Neuron (in vitro differentiated cells): ENCODE measurements at regions not wholly inside any gene's neighbourhood (a gene's known extent, or its start where the extent isn't known, plus 50 kb on each side); places are given as distances from the start of the nearest gene placed in this dataset.
"Not testable (repeated sequence)": the region's sequence is repeated elsewhere in the genome, so short reads cannot be mapped to it uniquely, and the experiment has no call there.

Source experiments
- H2AFZ ChIP-seq: one replicate; pipeline ENCODE4 v1.6.1; 2013; ENCODE audit warnings: low read depth, mild to moderate bottlenecking, inconsistent platforms, low read length, moderate library complexity
- H3K27me3 ChIP-seq: one replicate; pipeline ENCODE4 v1.6.1; 2013; ENCODE audit warnings: low read length; ENCODE audit not compliant: insufficient read depth
- H3K36me3 ChIP-seq: one replicate; pipeline ENCODE4 v1.6.1; 2013; ENCODE audit warnings: low read length; ENCODE audit not compliant: insufficient read depth
- H3K4me1 ChIP-seq: one replicate; pipeline ENCODE4 v1.6.1; 2013; ENCODE audit warnings: low read length; ENCODE audit not compliant: insufficient read depth
- H3K4me3 ChIP-seq: 2 replicates; pipeline ENCODE4 v1.5.1; 2013; ENCODE audit warnings: mild to moderate bottlenecking, low read length, moderate library complexity
- H3K9me3 ChIP-seq: one replicate; pipeline ENCODE4 v1.6.1; 2013; ENCODE audit warnings: low read length

DNA sequence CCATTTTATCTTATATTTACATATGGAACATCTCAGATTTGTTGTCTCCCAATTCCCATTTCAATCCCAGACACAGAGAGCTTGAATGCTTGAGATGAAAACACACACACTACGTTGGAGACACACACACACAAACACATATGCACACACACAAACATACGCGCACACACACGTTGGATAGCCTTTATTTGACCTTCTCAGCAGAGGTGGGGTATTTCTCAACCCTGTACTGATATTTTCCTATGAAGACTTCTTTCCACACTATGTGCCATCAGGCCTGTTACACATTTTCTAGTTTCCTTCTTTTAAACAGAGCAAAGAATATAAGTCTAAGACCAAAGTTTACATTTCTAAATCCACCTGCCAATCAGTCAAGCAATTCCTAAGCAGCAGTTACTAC is 291.0 kb downstream of the TAF11L14 start:
- Histone ChIP-seq H3K4me1 (no peaks in the 10 kb centered on the region), H3K4me3 (no peak overlapping the region), H2AFZ (no peak overlapping the region), H3K27me3 (no peaks in the 10 kb centered on the region), H3K36me3 (no peaks in the 10 kb centered on the region), H3K9me3 (no peaks in the 10 kb centered on the region)

DNA sequence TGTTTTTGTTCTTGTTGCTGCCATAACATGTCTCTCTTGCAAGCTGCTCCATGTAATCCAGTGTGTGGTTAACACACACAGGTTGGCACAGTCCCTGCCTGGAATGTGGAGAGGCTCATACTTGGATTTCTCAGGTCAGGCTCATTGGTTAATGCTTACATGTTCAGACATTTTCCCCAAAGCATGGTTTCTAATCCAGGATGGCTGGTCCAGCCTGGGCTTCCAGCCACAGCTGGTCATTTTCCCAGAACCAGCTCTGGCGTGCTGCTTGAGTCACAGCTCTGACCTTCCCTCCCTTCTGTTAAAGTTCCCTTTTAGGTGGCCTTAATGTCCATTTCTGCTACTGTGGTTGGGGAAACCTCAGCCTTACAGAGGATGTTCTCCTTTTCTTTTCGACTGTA is 294.3 kb downstream of the TAF11L14 start:
- no peaks in the 10 kb centered on the region for H3K36me3 ChIP-seq
- no peak overlapping the region for H2AFZ ChIP-seq
- H3K27me3 ChIP-seq, result no peaks in the 10 kb centered on the region
- no peak overlapping the region for H3K4me3 ChIP-seq
- no peaks in the 10 kb centered on the region for H3K4me1 ChIP-seq
- peaks cover 2% of the 10 kb centered on the region for H3K9me3 ChIP-seq

DNA sequence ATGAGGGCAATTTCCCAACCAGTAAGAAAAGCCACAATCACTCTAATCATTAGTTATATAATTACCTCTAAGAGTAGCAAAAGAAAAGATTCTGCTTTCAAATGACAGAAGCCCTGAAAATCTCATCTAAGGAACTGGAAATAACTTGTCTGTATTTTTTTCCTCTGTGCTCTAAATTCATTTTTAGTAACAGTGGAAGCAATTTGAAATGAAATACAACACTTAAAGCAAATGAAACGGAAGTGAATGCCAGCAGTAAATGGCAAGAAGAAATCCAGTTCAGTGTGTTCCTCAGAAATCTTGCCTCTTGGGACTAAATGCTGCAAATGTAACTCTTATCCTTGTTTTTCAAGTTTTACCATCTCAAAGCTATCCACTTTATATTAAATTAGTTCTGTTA is 294.9 kb downstream of the TAF11L14 start:
- Histone ChIP-seq H3K36me3 (no peaks in the 10 kb centered on the region), H3K9me3 (peaks cover 2% of the 10 kb centered on the region), H3K4me3 (no peak overlapping the region), H2AFZ (no peak overlapping the region), H3K27me3 (no peaks in the 10 kb centered on the region), H3K4me1 (no peaks in the 10 kb centered on the region)

DNA sequence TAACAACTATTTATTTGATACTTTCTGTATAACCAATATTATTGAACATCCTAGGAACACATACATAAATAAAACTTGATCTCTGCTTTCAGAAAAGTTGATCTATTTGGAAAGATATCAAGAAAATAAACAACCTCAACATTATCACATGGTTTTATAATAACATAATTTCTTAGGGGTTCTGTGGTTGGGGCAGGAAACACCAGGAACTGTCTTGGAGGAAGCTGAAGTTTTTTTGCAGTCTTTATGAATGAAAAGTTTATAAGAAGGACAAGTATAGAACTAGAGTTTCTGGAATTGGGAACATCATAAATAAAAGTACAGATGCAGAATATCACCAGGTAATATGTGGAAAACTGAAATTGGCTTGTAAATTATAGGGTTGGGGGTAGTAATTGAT is 296.1 kb downstream of the TAF11L14 start:
- H3K9me3 ChIP-seq, result peaks cover 2% of the 10 kb centered on the region

DNA sequence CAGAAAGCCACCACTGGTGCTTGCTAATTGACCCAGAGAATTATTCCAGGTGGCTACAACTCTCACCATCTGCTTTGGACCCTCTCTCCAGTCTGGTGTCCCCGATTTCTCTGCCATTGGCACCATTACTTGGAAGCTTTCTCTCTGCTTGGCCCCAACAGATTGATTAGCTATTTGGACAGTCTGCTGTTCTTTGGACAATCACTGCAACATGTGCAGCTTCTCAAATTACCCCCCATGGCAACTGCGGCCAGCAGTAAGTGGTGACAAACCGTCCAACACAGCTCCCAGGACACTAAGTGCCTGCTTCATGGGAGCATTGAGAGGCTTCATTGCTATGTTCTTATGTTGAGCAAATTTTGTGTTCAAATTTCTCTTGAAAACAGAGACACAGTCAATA is 309.8 kb downstream of the TAF11L14 start:
- Histone ChIP-seq H3K36me3 (no peaks in the 10 kb centered on the region), H2AFZ (no peak overlapping the region), H3K27me3 (no peaks in the 10 kb centered on the region), H3K9me3 (no peaks in the 10 kb centered on the region), H3K4me1 (no peaks in the 10 kb centered on the region), H3K4me3 (no peak overlapping the region)

More for the DNA sequence above, 296.1 kb downstream of the TAF11L14 start:
- Histone ChIP-seq H3K27me3 (no peaks in the 10 kb centered on the region), H2AFZ (no peak overlapping the region), H3K36me3 (no peaks in the 10 kb centered on the region), H3K4me3 (no peak overlapping the region), H3K4me1 (no peaks in the 10 kb centered on the region)

DNA sequence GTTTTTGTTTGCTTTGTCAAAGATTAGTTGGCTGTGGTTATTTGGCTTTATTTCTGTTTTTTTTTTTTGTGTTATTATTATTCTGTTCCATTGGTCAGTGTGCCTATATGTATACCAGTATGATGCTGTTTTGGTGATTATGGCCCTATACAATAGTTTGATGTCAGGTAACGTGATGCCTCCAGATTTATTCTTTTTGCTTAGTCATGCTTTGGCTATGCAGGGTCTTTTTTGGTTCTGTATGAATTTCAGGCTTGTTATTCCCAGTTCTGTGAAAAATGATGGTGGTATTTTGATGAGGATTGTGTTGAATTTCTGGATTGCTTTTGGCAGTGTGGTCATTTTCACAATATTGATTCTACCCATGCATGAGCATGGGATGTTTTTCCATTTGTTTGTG is 312.8 kb downstream of the TAF11L14 start:
- Histone ChIP-seq H2AFZ (no peak overlapping the region), H3K27me3 (no peaks in the 10 kb centered on the region), H3K4me3 (no peak overlapping the region), H3K36me3 (no peaks in the 10 kb centered on the region), H3K9me3 (no peaks in the 10 kb centered on the region), H3K4me1 (no peaks in the 10 kb centered on the region)

DNA sequence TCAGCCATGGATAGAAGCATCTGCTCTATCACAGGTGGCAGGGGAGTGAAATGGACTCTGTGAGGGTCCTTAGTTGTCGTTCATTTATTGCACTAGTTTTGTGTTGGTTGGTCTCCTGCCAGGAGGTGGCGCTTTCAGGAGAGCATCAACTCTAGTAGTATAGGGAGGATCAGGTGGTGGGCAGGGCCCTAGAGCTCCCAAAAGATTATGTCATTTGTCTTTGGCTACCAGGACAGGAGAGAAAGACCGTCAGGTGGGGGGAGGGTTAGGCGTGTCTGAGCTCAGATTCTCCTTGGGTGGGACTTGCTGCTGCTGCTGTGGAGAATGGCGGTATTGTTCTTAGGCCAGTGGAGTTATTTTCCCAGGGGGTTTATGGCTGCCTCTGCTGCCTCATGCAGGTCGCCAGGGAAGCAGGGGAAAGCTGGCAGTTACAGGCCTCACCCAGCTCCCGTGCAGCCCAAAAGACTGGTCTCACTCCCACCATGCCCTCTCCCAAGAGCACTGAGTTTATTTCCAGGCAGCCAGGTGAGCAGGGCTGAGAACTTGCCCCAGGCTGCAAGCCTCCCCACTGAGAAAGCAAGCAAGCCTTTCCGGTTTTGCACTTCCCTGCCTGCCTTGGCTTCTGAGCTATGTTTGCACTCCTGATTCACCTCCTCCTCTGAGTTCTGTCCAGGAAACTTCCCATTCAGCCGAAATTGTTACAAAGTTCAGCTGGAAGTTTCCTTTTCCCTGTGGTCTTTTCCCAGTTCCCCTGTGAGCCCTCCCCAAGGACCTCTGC is 317.3 kb downstream of the TAF11L14 start:
- H2AFZ ChIP-seq, result no peak overlapping the region
- no peaks in the 10 kb centered on the region for H3K27me3 ChIP-seq
- H3K4me1 ChIP-seq, result no peaks in the 10 kb centered on the region
- H3K36me3 ChIP-seq, result no peaks in the 10 kb centered on the region
- H3K9me3 ChIP-seq, result no peaks in the 10 kb centered on the region
- H3K4me3 ChIP-seq, result no peak overlapping the region

DNA sequence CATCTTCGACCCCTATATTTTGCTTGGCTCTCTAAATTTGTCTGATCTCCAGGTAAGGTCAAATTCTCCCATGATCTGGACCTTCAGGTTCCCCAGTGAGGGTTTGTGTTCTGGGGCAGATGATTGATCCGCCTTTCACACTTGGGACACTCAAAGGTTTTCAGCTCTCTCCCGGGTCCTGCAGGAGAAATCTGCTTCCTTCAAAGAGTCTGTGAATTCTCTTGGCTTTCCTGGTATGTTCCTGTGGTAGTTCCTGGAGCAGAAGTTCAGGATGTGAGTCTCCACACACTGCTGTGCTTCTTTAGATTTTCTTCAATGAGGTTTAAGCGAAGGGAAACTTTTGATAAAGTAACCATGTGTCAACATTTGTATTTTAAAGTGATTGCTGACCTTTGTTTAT is 318.0 kb downstream of the TAF11L14 start:
- no peaks in the 10 kb centered on the region for H3K36me3 ChIP-seq
- no peaks in the 10 kb centered on the region for H3K4me1 ChIP-seq
- no peak overlapping the region for H3K4me3 ChIP-seq
- H3K27me3 ChIP-seq, result no peaks in the 10 kb centered on the region
- H3K9me3 ChIP-seq, result no peaks in the 10 kb centered on the region
- H2AFZ ChIP-seq, result no peak overlapping the region

DNA sequence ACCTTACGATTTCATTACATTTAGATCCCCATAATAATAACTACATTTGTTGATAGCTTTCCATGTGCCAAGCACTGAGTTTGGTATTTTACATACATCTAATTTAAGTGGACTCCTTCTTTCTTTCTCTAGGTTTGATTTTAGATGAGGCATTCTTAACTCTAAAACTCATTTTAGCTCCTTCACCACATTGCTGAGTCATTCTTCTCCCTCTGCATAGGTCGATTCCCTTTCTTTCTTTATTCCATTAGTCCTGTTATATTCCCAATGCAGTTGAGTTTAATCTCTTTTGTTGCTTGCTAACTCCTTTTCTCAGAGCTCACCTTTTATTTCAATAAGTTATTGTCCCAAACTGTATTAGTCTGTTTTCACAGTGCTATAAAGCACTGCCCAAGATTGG is 329.8 kb downstream of the TAF11L14 start:
- Histone ChIP-seq H3K36me3 (no peaks in the 10 kb centered on the region), H3K9me3 (no peaks in the 10 kb centered on the region), H3K4me1 (no peaks in the 10 kb centered on the region), H3K4me3 (no peak overlapping the region), H3K27me3 (no peaks in the 10 kb centered on the region), H2AFZ (no peak overlapping the region)

DNA sequence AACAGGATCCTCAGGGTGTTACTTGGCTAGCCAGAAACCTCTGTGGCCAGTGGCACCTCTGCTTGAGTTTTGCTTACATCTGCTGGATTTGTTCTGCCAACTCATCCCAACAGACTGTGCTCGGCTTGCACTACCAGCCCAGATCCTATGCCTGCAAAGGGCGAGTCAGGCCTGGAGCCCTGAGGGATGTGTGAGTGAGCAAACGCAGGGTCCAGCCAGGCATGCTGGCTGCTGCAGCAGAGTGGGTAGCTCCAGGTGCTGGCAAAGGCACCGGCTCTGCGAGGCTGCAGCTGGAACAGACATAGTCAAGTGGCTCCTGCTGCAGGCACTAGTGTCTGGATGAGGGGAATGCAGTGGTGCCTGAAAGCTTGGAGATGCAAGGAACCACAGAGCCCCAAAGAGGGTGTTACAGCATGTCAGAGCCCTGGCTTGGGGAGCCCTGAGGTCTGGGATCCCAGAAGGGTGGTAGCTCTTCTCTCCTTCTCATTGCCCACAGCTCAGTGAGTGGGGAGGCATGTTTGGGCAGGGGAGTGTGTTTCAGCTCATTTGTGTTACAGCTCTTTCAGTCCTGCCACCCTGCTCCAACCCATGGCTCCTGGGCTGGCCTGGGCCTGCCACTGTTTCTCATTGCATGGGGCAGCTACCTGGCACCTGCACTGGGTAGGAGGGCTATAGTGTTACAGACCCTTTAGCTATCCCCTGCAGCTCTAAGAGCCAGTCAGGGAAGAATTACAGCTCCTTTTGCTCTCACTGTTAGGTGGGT is 332.6 kb downstream of the TAF11L14 start:
- H3K36me3 ChIP-seq, result no peaks in the 10 kb centered on the region
- no peak overlapping the region for H3K4me3 ChIP-seq
- no peaks in the 10 kb centered on the region for H3K27me3 ChIP-seq
- H2AFZ ChIP-seq, result no peak overlapping the region
- no peaks in the 10 kb centered on the region for H3K4me1 ChIP-seq
- no peaks in the 10 kb centered on the region for H3K9me3 ChIP-seq

DNA sequence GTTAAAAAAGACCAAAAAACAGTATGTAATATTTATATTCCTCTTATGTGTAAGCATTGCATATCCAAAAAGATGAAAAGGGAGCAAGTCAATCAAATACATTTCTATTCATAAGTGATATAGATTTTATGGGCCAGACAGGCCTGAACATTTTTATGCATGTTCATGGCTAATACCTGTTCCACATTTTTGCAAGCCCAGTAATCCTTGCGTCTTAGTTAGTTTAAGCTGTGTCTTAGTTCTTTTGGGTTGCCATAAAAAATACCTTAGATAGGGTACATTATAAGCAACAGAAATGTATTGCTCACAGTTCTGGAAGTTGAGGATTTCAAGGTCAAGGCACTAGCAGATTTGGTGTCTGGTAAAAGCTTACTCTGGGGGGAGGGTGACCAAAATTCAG is 342.1 kb downstream of the TAF11L14 start:
- no peaks in the 10 kb centered on the region for H3K36me3 ChIP-seq
- no peaks in the 10 kb centered on the region for H3K9me3 ChIP-seq
- no peaks in the 10 kb centered on the region for H3K27me3 ChIP-seq
- no peak overlapping the region for H3K4me3 ChIP-seq
- H3K4me1 ChIP-seq, result no peaks in the 10 kb centered on the region
- no peak overlapping the region for H2AFZ ChIP-seq

DNA sequence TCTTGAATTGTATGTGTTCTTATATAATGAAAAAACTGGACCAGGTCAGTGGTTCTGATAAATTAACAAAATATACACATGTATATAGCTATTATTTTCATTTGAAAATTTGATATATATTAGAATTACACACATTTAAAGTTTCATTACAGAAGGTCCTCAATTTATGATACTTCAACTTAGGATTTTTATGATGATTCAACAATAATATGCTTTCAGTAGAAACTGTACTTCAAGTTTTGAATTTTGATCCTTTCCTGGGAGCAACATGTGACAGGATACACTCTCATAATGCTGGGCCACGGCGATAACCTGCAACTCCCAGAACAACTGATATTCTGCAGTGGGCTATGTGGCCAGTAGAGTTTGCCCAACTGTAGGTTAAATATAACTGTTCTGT is 344.7 kb downstream of the TAF11L14 start:
- Histone ChIP-seq H3K4me1 (no peaks in the 10 kb centered on the region), H3K27me3 (no peaks in the 10 kb centered on the region), H3K36me3 (no peaks in the 10 kb centered on the region), H2AFZ (no peak overlapping the region), H3K4me3 (no peak overlapping the region), H3K9me3 (no peaks in the 10 kb centered on the region)

DNA sequence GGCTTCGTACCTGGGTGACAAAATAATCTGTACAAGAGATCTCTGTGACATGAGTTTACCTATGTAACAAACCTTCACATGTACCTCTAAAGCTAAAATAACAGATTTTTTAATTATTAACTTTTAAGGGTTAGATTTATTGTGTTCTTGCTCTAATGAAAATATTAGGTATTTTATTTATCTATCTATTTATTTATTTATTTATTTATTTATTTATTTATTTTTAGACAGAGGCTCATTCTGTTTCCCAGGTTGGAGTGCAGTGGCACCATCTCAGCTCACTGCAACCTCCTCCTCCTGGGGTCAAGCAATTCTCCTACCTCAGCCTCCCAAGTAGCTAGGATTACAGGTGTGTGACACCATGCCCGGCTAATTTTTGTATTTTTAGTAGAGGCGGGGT is 348.4 kb downstream of the TAF11L14 start:
- not testable (repeated sequence) for H3K4me3 ChIP-seq, H3K36me3 ChIP-seq, H2AFZ ChIP-seq, H3K9me3 ChIP-seq, H3K4me1 ChIP-seq, H3K27me3 ChIP-seq
